Heart left ventricle (tissue), 13 donors: ENCODE measurements at regions not wholly inside any gene's neighbourhood (a gene's known extent, or its start where the extent isn't known, plus 50 kb on each side); places are given as distances from the start of the nearest gene placed in this dataset.

Source experiments
- POLR2A ChIP-seq, 2 donors: fragments of 450-650 bp; IDR thresholded peaks; one replicate each; pipeline ENCODE4 v1.6.1; 2017; ENCODE audit warnings: antibody characterized with exemption in 2 of 2, mild to moderate bottlenecking in 2 of 2, moderate library complexity in 2 of 2
- TF ChIP-seq, protein P1 (sequence below), 12 donors: fragments of 200-600 bp; sonication (generic) in 4 of 12; IDR thresholded peaks; one replicate each; pipeline versions ENCODE4 v1.5.0 to v1.8.0; 2018 to 2022; ENCODE audit warnings: antibody characterized with exemption in 12 of 12, mild to moderate bottlenecking in 5 of 12
- donor health status: ischemic (EF 13 %, LVEDD 7.1; RV severe dilation, severe dysfunction).
- donor health status: DM: no; HTN: yes; CAD: no.
- donor health status: DM: no; HTN: no; CAD: no.
- donor health status: ischemic (EF 25% LVEDD 6.9; RV normal size, moderate dysfunction).
- donor health status: ischemic (EF 25% LVEDD 5.7; RV mildly dilated, moderate dysfunction).
- donor health status: ischemic (EF 35%, LVEDD 5.7; RV mildly dilated, moderate dysfunction).
- donor health status: nonischemic (EF 11% LVEDD 7.7; RV severe dilation, severe dysfunction).
- donor health status: DM: yes; HTN: yes; CAD: no.
- donor health status: PGD.
- donor health status: ischemic (EF 29% LVEDD 5.4; RV normal size, mild dysfunction).
- donor health status: nonischemic (EF 23%, LVEDD 6.1; RV moderate dilation, normal function).

DNA sequence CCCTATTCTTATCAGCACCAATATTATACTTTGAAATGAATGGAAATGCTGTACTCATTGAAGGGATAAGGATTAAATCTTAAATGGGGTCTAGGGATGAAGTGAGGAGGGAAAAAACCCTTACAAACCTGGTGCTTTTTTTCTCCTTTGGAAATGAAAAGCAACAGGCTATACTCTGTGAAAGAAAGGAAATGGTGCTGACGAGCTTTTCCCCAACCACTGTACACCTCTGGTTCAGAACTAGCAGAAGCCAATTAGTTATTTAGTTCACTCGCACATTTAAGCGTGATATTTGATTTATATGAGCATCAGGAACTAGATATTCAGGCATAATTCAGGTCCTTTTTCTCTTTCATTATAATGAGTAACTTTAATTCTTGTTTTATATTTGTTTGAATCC, 74.5 kb upstream of the S1PR1 start:
- no peak for TF ChIP-seq POLR2A (IDR thresholded peaks at IDR 0.05)
- TF ChIP-seq, protein P1, sequence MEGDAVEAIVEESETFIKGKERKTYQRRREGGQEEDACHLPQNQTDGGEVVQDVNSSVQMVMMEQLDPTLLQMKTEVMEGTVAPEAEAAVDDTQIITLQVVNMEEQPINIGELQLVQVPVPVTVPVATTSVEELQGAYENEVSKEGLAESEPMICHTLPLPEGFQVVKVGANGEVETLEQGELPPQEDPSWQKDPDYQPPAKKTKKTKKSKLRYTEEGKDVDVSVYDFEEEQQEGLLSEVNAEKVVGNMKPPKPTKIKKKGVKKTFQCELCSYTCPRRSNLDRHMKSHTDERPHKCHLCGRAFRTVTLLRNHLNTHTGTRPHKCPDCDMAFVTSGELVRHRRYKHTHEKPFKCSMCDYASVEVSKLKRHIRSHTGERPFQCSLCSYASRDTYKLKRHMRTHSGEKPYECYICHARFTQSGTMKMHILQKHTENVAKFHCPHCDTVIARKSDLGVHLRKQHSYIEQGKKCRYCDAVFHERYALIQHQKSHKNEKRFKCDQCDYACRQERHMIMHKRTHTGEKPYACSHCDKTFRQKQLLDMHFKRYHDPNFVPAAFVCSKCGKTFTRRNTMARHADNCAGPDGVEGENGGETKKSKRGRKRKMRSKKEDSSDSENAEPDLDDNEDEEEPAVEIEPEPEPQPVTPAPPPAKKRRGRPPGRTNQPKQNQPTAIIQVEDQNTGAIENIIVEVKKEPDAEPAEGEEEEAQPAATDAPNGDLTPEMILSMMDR (IDR thresholded peaks at IDR 0.05): no peak
